ENCODE measurements at regions not wholly inside any gene's neighbourhood (a gene's known extent, or its start where the extent isn't known, plus 50 kb on each side); places are given as distances from the start of the nearest gene placed in this dataset.

- DNase-seq (ENCODE audit: low read depth in 1 of 2, low spot score in 1 of 2), result no peak
- H3K36me3 ChIP-seq, result no peaks in the 10 kb centered on the region
- H3K27ac ChIP-seq, result no peak overlapping the region
- no peaks in the 10 kb centered on the region for H3K9me3 ChIP-seq (ENCODE audit: low read depth)
- H3K4me3 ChIP-seq, result no peak overlapping the region
- H3K4me1 ChIP-seq (ENCODE audit: low read depth), result peaks cover 9% of the 10 kb centered on the region
- H3K27me3 ChIP-seq, result no peaks in the 10 kb centered on the region
- TF ChIP-seq CTCF (IDR thresholded peaks at IDR 0.05; ENCODE audit: low read depth, low read length), result no peak
Measured at GRCh38 chr5:29054694-29055093, 2016.3 kb upstream of the CDH9 start.

- no peak for TF ChIP-seq CTCF (IDR thresholded peaks at IDR 0.05; ENCODE audit: low read depth, low read length)
- Histone ChIP-seq H3K27me3 (no peaks in the 10 kb centered on the region), H3K4me3 (no peak overlapping the region), H3K27ac (no peak overlapping the region), H3K9me3 (ENCODE audit: low read depth) (no peaks in the 10 kb centered on the region), H3K4me1 (ENCODE audit: low read depth) (peaks cover 9% of the 10 kb centered on the region), H3K36me3 (no peaks in the 10 kb centered on the region)
- peak in 1 of 2 donors; percentile 28 for DNase-seq (ENCODE audit: low read depth in 1 of 2, low spot score in 1 of 2)
Measured at GRCh38 chr5:29054282-29054681, 2015.9 kb upstream of the CDH9 start.

- H3K4me1 ChIP-seq (ENCODE audit: low read depth), result peaks cover 9% of the 10 kb centered on the region
- TF ChIP-seq CTCF (IDR thresholded peaks at IDR 0.05; ENCODE audit: low read depth, low read length), result no peak
- H3K36me3 ChIP-seq, result no peaks in the 10 kb centered on the region
- H3K27me3 ChIP-seq, result no peaks in the 10 kb centered on the region
- no peak overlapping the region for H3K4me3 ChIP-seq
- H3K9me3 ChIP-seq (ENCODE audit: low read depth), result no peaks in the 10 kb centered on the region
- no peak overlapping the region for H3K27ac ChIP-seq
- DNase-seq (ENCODE audit: low read depth in 1 of 2, low spot score in 1 of 2), result no peak
Measured at GRCh38 chr5:29051509-29051908, 2013.1 kb upstream of the CDH9 start.

- no peak for DNase-seq (ENCODE audit: low read depth in 1 of 2, low spot score in 1 of 2)
- TF ChIP-seq CTCF (IDR thresholded peaks at IDR 0.05; ENCODE audit: low read depth, low read length), result no peak
Measured at GRCh38 chr5:29042152-29042551, 2003.8 kb upstream of the CDH9 start.

GRCh38 chr5:29040404-29040803 is 2002.0 kb upstream of the CDH9 start:
- TF ChIP-seq CTCF (IDR thresholded peaks at IDR 0.05; ENCODE audit: low read depth, low read length), result no peak
- DNase-seq (ENCODE audit: low read depth in 1 of 2, low spot score in 1 of 2), result no peak
- Histone ChIP-seq H3K4me1 (ENCODE audit: low read depth) (peaks cover 12% of the 10 kb centered on the region), H3K36me3 (no peaks in the 10 kb centered on the region), H3K27ac (no peak overlapping the region), H3K9me3 (ENCODE audit: low read depth) (no peaks in the 10 kb centered on the region), H3K4me3 (no peak overlapping the region), H3K27me3 (no peaks in the 10 kb centered on the region)

More at GRCh38 chr5:29042152-29042551, 2003.8 kb upstream of the CDH9 start:
- Histone ChIP-seq H3K4me1 (ENCODE audit: low read depth) (no peaks in the 10 kb centered on the region), H3K36me3 (no peaks in the 10 kb centered on the region), H3K27ac (no peak overlapping the region), H3K9me3 (ENCODE audit: low read depth) (no peaks in the 10 kb centered on the region), H3K4me3 (no peak overlapping the region), H3K27me3 (no peaks in the 10 kb centered on the region)

- no peak for TF ChIP-seq CTCF (IDR thresholded peaks at IDR 0.05; ENCODE audit: low read depth, low read length)
- H3K4me3 ChIP-seq, result no peak overlapping the region
Measured at GRCh38 chr5:29039994-29040393, 2001.6 kb upstream of the CDH9 start.

More at GRCh38 chr5:29039994-29040393, 2001.6 kb upstream of the CDH9 start:
- H3K36me3 ChIP-seq, result no peaks in the 10 kb centered on the region
- H3K9me3 ChIP-seq (ENCODE audit: low read depth), result no peaks in the 10 kb centered on the region
- no peaks in the 10 kb centered on the region for H3K27me3 ChIP-seq
- H3K27ac ChIP-seq, result no peak overlapping the region
- peaks cover 16% of the 10 kb centered on the region for H3K4me1 ChIP-seq (ENCODE audit: low read depth)
- no peak for DNase-seq (ENCODE audit: low read depth in 1 of 2, low spot score in 1 of 2)

Measured in cardiac muscle cell (in vitro differentiated cells and primary cell).